IgD-negative memory B cell (primary cell): ENCODE measurements at regions not wholly inside any gene's neighbourhood (a gene's known extent, or its start where the extent isn't known, plus 50 kb on each side); places are given as distances from the start of the nearest gene placed in this dataset.

Experiments used
- H3K27ac Mint-ChIP-seq, 3 donors: one replicate each; pipeline ENCODE4 v1.8.0; 2020 to 2022; ENCODE audit warnings: mild to moderate bottlenecking in 3 of 3, mixed read lengths in 3 of 3, moderate library complexity in 1 of 3
- H3K27me3 Mint-ChIP-seq: one replicate; pipeline ENCODE4 v1.8.0; 2021; ENCODE audit warnings: mixed read lengths
- H3K36me3 Mint-ChIP-seq: one replicate; pipeline ENCODE4 v1.8.0; 2020; ENCODE audit warnings: mild to moderate bottlenecking, mixed read lengths
- H3K4me1 Mint-ChIP-seq, 3 donors: one replicate each; pipeline ENCODE4 v1.8.0; 2020 to 2022; ENCODE audit warnings: mixed read lengths in 3 of 3, mild to moderate bottlenecking in 1 of 3
- H3K4me3 Mint-ChIP-seq, 4 donors: one replicate each; pipeline ENCODE4 v1.8.0; 2020 to 2022; ENCODE audit warnings: mild to moderate bottlenecking in 4 of 4, mixed read lengths in 4 of 4, moderate library complexity in 3 of 4
- H3K9me3 Mint-ChIP-seq, 3 donors: one replicate each; pipeline ENCODE4 v1.8.0; 2020 to 2021; ENCODE audit warnings: mixed read lengths in 3 of 3, mild to moderate bottlenecking in 1 of 3

DNA sequence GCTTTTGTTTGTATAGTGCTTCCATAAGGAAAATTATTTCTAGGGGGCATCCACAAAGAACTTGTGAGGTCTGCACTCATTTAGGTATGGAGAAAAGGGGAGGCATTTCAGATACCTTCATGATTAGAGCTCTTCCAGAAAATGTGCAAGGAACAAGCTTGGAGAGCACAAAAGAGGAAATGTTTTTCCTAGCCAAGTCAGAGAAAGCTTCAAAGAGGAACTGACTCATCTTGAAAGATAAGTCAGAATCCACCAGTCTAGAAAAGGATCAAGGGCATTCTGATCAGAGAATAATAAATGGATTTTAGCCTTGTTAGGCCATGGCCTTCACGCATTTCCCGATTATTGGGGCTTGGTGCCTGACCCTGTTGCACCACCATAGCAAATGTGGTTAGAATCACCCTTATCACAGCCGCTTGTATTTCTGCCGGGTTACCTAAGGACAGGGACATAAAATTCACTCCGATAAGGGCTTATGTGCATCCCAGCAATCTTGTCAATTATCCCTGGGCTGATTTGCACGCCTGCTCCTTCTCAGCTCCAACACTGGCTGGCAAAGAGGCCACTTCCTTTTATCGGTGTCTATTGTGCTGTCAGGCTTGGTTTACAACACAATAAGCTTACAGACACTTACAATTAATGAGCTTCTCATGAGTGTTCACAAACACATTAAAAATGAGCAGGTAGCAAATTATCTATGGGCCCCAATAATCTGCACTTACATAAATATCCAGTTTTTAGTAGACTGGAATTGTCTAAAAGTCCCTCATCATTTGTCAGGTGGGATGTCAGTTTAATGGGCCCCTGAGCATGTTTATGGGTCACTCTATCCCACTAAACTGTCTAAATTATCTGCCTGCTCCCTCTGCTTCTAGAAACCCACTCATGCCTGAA is 613.5 kb downstream of the SOX6 start:
- Mint-ChIP-seq H3K27me3 (no peaks in the 10 kb centered on the region), H3K27ac (no peak overlapping the region), H3K9me3 (peaks cover 0 to 4% (median 0%) of the 10 kb centered on the region in 3 donors), H3K4me1 (no peaks in the 10 kb centered on the region), H3K36me3 (no peaks in the 10 kb centered on the region), H3K4me3 (no peak overlapping the region)

GRCh38 chr11:15744693-15745092 is 611.7 kb downstream of the SOX6 start:
- Mint-ChIP-seq H3K36me3 (no peaks in the 10 kb centered on the region), H3K27me3 (no peaks in the 10 kb centered on the region), H3K4me1 (no peaks in the 10 kb centered on the region), H3K9me3 (peaks cover 0 to 4% (median 2%) of the 10 kb centered on the region in 3 donors), H3K4me3 (no peak overlapping the region), H3K27ac (no peak overlapping the region)

GRCh38 chr11:15745266-15745665 is 611.1 kb downstream of the SOX6 start:
- no peaks in the 10 kb centered on the region for H3K27me3 Mint-ChIP-seq

GRCh38 chr11:15747671-15748070 is 608.7 kb downstream of the SOX6 start:
- Mint-ChIP-seq H3K4me1 (no peaks in the 10 kb centered on the region), H3K27me3 (no peaks in the 10 kb centered on the region), H3K27ac (no peak overlapping the region), H3K4me3 (no peak overlapping the region), H3K9me3 (peaks cover 0 to 4% (median 4%) of the 10 kb centered on the region in 3 donors), H3K36me3 (no peaks in the 10 kb centered on the region)

More at GRCh38 chr11:15745266-15745665, 611.1 kb downstream of the SOX6 start:
- Mint-ChIP-seq H3K27ac (no peak overlapping the region), H3K36me3 (no peaks in the 10 kb centered on the region), H3K4me1 (no peaks in the 10 kb centered on the region), H3K4me3 (no peak overlapping the region), H3K9me3 (peaks cover 0 to 4% (median 2%) of the 10 kb centered on the region in 3 donors)

- Mint-ChIP-seq H3K27me3 (no peaks in the 10 kb centered on the region), H3K27ac (no peak overlapping the region), H3K36me3 (no peaks in the 10 kb centered on the region), H3K4me3 (no peak overlapping the region), H3K9me3 (peaks cover 0 to 4% (median 4%) of the 10 kb centered on the region in 3 donors), H3K4me1 (no peaks in the 10 kb centered on the region)
These were observed 608.2 kb downstream of the SOX6 start for GRCh38 chr11:15748132-15748531.

- Mint-ChIP-seq H3K27ac (no peak overlapping the region), H3K27me3 (no peaks in the 10 kb centered on the region), H3K4me3 (no peak overlapping the region), H3K9me3 (peaks cover under 1 to 5% (median 4%) of the 10 kb centered on the region in 3 donors), H3K36me3 (no peaks in the 10 kb centered on the region), H3K4me1 (no peaks in the 10 kb centered on the region)
These were observed 607.6 kb downstream of the SOX6 start for GRCh38 chr11:15748741-15749140.

GRCh38 chr11:15750535-15751308 is 605.6 kb downstream of the SOX6 start:
- no peaks in the 10 kb centered on the region for H3K4me1 Mint-ChIP-seq
- H3K27me3 Mint-ChIP-seq, result no peaks in the 10 kb centered on the region
- H3K9me3 Mint-ChIP-seq, result peaks cover 1 to 11% (median 7%) of the 10 kb centered on the region in 3 donors
- H3K36me3 Mint-ChIP-seq, result no peaks in the 10 kb centered on the region
- no peak overlapping the region for H3K4me3 Mint-ChIP-seq
- H3K27ac Mint-ChIP-seq, result no peak overlapping the region

DNA sequence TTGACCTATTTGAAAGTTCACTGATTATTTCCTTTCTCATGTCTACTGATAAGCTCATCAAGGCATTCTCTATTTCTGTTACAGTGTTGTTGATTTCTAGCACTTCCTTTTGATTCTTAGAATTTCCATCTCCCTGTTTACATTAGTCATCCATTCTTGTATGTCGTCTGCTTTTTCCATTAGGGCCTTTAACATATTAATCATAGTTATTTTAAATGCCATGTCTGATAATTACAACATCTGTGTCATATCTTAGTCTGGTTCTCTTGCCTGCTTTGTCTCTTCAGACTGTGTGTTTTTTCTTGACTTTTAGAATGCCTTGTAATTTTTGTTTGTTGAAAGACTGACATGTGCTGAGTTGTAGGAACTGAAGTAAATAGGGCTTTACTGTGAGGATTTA is 602.1 kb downstream of the SOX6 start:
- H3K36me3 Mint-ChIP-seq, result no peaks in the 10 kb centered on the region
- no peak overlapping the region for H3K27ac Mint-ChIP-seq
- no peaks in the 10 kb centered on the region for H3K4me1 Mint-ChIP-seq
- no peak overlapping the region for H3K4me3 Mint-ChIP-seq
- H3K27me3 Mint-ChIP-seq, result no peaks in the 10 kb centered on the region
- H3K9me3 Mint-ChIP-seq, result peaks cover 1 to 11% (median 5%) of the 10 kb centered on the region in 3 donors

DNA sequence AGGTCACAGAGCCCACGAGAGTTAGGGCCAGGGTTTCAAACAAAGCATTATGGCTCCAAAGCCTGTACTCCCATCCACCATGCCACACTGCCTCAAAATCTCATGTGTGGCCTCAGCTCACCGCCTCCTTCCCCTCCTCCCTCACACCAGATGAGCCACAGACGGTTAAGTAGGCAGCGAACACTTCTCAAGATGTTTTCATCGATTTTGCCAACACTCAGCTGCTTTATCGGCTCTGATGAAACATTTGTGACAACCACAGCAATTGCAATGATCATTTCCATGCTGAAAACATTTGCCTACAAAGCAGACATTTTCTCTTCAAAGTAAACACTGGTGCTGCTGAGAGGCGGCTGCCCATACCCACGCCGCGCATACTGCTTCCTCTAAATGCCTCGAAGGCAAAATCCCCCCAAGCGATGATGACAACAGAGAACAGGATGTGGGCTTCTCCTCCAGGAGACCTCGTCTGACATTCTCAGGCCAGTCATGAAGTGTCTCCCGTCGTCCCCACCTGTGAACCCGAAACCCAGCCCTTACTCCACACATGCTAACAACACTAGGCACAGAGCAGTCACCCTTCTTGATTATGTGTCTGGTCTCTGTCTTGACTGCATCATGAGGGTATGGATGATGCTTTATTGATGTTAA is 599.2 kb downstream of the SOX6 start:
- Mint-ChIP-seq H3K27ac (no peak overlapping the region), H3K36me3 (no peaks in the 10 kb centered on the region), H3K4me1 (no peaks in the 10 kb centered on the region), H3K4me3 (no peak overlapping the region), H3K9me3 (peaks cover 1 to 13% (median 5%) of the 10 kb centered on the region in 3 donors), H3K27me3 (peaks cover 2% of the 10 kb centered on the region)

DNA sequence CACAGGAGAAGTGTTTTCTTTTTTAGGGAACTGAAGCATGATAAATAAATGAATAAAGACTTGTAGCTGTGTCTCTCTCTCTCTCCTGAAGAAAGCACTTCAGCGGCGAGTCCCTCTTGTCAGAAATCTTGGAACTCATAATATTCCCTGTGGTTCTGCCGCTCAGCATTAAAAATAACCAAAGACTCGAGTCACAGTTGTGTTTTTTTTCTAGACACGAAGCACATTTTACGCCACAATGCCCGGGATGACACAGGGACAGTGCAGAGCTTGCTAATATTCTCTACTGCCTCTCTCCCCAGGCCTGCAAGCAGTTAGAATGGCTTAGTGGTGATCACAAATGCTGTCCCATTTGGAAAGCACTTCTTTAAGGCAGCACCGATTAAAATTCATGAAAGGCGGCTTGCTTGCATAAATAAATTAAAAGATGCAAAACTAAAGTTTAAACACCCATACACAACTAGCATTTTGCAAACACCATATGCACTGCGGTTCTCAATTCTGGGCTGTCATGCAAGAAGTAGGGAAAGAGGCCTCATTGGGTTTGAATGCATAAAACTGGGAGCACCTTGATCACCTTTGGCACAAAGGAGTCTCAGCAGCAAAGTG is 597.4 kb downstream of the SOX6 start:
- Mint-ChIP-seq H3K36me3 (no peaks in the 10 kb centered on the region), H3K27ac (no peak overlapping the region), H3K4me1 (no peaks in the 10 kb centered on the region), H3K9me3 (peaks cover 0 to 11% (median 5%) of the 10 kb centered on the region in 3 donors), H3K4me3 (no peak overlapping the region), H3K27me3 (peaks cover 2% of the 10 kb centered on the region)

- H3K27me3 Mint-ChIP-seq, result peaks cover 2% of the 10 kb centered on the region
- no peak overlapping the region for H3K27ac Mint-ChIP-seq
- H3K9me3 Mint-ChIP-seq, result peaks cover 0 to 3% (median 2%) of the 10 kb centered on the region in 3 donors
- no peaks in the 10 kb centered on the region for H3K4me1 Mint-ChIP-seq
- H3K36me3 Mint-ChIP-seq, result no peaks in the 10 kb centered on the region
- no peak overlapping the region for H3K4me3 Mint-ChIP-seq
These were observed 595.1 kb downstream of the SOX6 start for GRCh38 chr11:15761235-15761634.

- no peaks in the 10 kb centered on the region for H3K36me3 Mint-ChIP-seq
- peaks cover 0 to 3% (median 2%) of the 10 kb centered on the region in 3 donors for H3K9me3 Mint-ChIP-seq
- H3K4me1 Mint-ChIP-seq, result no peaks in the 10 kb centered on the region
- peaks cover 2% of the 10 kb centered on the region for H3K27me3 Mint-ChIP-seq
- peak overlapping the region in 1 of 3 donors; percentile 1 for H3K27ac Mint-ChIP-seq
- H3K4me3 Mint-ChIP-seq, result no peak overlapping the region
These were observed 592.0 kb downstream of the SOX6 start for GRCh38 chr11:15764326-15764725.

DNA sequence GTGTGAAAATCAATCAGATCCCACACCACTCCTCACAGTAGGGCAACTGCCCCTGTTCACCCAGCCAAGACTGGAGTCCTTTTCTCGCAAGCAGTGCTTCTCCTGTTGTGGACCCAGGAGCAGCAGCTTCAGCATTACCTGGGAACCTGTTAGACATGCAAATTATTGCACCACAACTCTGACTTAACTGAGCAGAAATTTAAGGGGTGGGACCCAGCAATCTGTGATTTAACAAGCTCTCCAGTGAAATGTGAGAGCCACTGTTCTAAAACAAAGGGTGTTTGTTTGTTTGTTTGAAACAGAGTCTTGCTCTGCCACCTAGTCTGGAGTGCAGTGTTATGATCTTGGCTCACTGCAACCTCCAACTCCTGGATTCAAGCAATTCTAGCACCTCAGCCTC is 591.4 kb downstream of the SOX6 start:
- Mint-ChIP-seq H3K9me3 (peaks cover 0 to 3% (median 2%) of the 10 kb centered on the region in 3 donors), H3K4me3 (no peak overlapping the region), H3K36me3 (no peaks in the 10 kb centered on the region), H3K27me3 (peaks cover 2% of the 10 kb centered on the region), H3K27ac (no peak overlapping the region), H3K4me1 (no peaks in the 10 kb centered on the region)

- no peak overlapping the region for H3K4me3 Mint-ChIP-seq
- H3K27me3 Mint-ChIP-seq, result peaks cover 2% of the 10 kb centered on the region
- H3K9me3 Mint-ChIP-seq, result peaks cover 0 to 3% (median 2%) of the 10 kb centered on the region in 3 donors
- H3K36me3 Mint-ChIP-seq, result no peaks in the 10 kb centered on the region
- no peak overlapping the region for H3K27ac Mint-ChIP-seq
- H3K4me1 Mint-ChIP-seq, result no peaks in the 10 kb centered on the region
These were observed 590.8 kb downstream of the SOX6 start for GRCh38 chr11:15765530-15765929.

DNA sequence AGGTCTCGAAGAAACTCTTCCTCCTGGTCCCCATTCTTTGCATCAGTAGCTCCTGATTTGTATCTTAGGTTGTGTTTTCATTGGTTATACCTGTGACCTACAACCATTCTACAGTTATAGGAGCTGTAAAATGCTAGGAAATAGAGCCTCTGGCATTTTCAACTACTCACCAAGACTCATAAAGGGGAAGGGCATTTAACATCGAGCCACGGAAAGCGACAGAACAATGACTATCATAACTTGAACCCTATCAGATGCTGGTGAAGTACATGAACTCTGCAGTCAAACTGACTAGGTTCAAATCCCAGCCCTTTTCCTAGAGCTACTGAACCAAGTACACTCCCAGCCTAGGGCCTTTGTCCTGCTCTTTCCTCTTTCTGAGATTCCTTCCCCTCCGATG is 588.0 kb downstream of the SOX6 start:
- H3K27ac Mint-ChIP-seq, result no peak overlapping the region
- H3K4me3 Mint-ChIP-seq, result no peak overlapping the region
- H3K9me3 Mint-ChIP-seq, result no peaks in the 10 kb centered on the region
- H3K4me1 Mint-ChIP-seq, result no peaks in the 10 kb centered on the region
- peaks cover 2% of the 10 kb centered on the region for H3K27me3 Mint-ChIP-seq
- H3K36me3 Mint-ChIP-seq, result no peaks in the 10 kb centered on the region
